H1 (cell line): ENCODE measurements at regions not wholly inside any gene's neighbourhood (a gene's known extent, or its start where the extent isn't known, plus 50 kb on each side); places are given as distances from the start of the nearest gene placed in this dataset.

Experiments used
- NRF1 ChIP-seq: IDR thresholded peaks from 2 replicates; pipeline ENCODE4 v1.6.1; 2011; ENCODE audit warnings: mild to moderate bottlenecking, low read depth, low read length, improper control_type of control experiment

GRCh38 chr12:92070054-92070863 lies 75.4 kb downstream of the BTG1 start (continued):
- TF ChIP-seq NRF1: no peak
